K562 (cell line): ENCODE measurements at regions not wholly inside any gene's neighbourhood (a gene's known extent, or its start where the extent isn't known, plus 50 kb on each side); places are given as distances from the start of the nearest gene placed in this dataset.

Experiments
- BCOR ChIP-seq: fragments of 450-650 bp; IDR thresholded peaks from 2 replicates; pipeline ENCODE4 v1.6.1; 2016
- ESRRA ChIP-seq: fragments of 450-650 bp; IDR thresholded peaks from 2 replicates; pipeline ENCODE4 v1.6.1; 2014; ENCODE audit warnings: low read depth, mild to moderate bottlenecking, moderate library complexity, borderline replicate concordance
- ESRRB ChIP-seq: fragments of 250-450 bp; sonication (Bioruptor Pico); IDR thresholded peaks from 2 replicates; pipeline ENCODE4 v1.5.0; 2020; ENCODE audit warnings: mild to moderate bottlenecking, moderate library complexity, borderline replicate concordance
- HIVEP1 ChIP-seq: fragments of 250-450 bp; sonication (Bioruptor Pico); IDR thresholded peaks from 2 replicates; pipeline ENCODE4 v1.4.0; 2020; ENCODE audit warnings: mild to moderate bottlenecking
- KDM4B ChIP-seq, 2 experiments: fragments of 450-650 bp in 1 of 2; sonication (generic) in 1 of 2; IDR thresholded peaks; 2 replicates each; pipeline ENCODE4 v1.6.1; 2016 to 2017; ENCODE audit warnings: borderline replicate concordance in 2 of 2, antibody characterized with exemption in 1 of 2, low read depth in 1 of 2, mild to moderate bottlenecking in 1 of 2
- KDM5B ChIP-seq: fragments of 200-600 bp; sonication (generic); IDR thresholded peaks from 2 replicates; pipeline ENCODE4 v1.6.1; 2012; ENCODE audit warnings: low read depth, mild to moderate bottlenecking, moderate library complexity, low read length, control low read depth, inconsistent platforms; ENCODE audit not compliant: insufficient replicate concordance
- MXI1 ChIP-seq: IDR thresholded peaks from 2 replicates; pipeline ENCODE4 v1.6.1; 2011; ENCODE audit warnings: low read depth, mild to moderate bottlenecking, improper control_type of control experiment, low read length
- NFIX ChIP-seq: fragments of 250-450 bp; sonication (Bioruptor Pico); IDR thresholded peaks from 2 replicates; pipeline ENCODE4 v1.4.0; 2020; ENCODE audit warnings: low read depth, mild to moderate bottlenecking, moderate library complexity
- SNRNP70 ChIP-seq: fragments of 200-400 bp; formaldehyde crosslinking; optimal IDR thresholded peaks from 2 replicates; pipeline ENCODE3; 2017; ENCODE audit warnings: low read depth, low read length
- ZNF174 ChIP-seq: fragments of 250-450 bp; sonication (Bioruptor Pico); IDR thresholded peaks from 2 replicates; pipeline ENCODE4 v1.4.0; 2020; ENCODE audit warnings: mild to moderate bottlenecking
- TF ChIP-seq, protein P1 (sequence below): sonication (generic); formaldehyde crosslinking; IDR thresholded peaks from 2 replicates; pipeline ENCODE4 v1.8.0; 2022; ENCODE audit warnings: mild to moderate bottlenecking, missing genetic modification reagents

DNA sequence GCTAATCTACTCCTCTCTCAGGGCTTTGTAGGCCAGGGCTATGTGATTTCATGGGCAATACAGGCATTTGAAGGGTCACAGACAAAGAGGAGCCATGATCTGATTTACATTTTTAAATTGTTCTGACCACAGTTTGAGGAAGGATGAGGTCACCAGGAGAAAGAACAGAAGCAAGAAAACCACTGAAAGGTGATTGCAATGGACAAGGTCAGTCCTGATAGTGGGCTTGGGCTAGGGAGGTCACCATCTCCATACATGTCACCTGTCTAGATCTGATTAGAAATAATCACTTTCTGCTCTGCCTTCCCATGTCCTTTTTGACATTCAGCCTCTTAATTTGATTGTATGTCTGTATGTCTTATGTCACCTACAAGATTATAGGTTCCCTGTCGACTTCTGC lies 248.9 kb upstream of the CWC22 start:
- TF ChIP-seq NFIX: no peak
- no peak for TF ChIP-seq MXI1
- TF ChIP-seq SNRNP70: no peak
- no peak for TF ChIP-seq ESRRB
- no peak for TF ChIP-seq BCOR
- TF ChIP-seq, protein P1, sequence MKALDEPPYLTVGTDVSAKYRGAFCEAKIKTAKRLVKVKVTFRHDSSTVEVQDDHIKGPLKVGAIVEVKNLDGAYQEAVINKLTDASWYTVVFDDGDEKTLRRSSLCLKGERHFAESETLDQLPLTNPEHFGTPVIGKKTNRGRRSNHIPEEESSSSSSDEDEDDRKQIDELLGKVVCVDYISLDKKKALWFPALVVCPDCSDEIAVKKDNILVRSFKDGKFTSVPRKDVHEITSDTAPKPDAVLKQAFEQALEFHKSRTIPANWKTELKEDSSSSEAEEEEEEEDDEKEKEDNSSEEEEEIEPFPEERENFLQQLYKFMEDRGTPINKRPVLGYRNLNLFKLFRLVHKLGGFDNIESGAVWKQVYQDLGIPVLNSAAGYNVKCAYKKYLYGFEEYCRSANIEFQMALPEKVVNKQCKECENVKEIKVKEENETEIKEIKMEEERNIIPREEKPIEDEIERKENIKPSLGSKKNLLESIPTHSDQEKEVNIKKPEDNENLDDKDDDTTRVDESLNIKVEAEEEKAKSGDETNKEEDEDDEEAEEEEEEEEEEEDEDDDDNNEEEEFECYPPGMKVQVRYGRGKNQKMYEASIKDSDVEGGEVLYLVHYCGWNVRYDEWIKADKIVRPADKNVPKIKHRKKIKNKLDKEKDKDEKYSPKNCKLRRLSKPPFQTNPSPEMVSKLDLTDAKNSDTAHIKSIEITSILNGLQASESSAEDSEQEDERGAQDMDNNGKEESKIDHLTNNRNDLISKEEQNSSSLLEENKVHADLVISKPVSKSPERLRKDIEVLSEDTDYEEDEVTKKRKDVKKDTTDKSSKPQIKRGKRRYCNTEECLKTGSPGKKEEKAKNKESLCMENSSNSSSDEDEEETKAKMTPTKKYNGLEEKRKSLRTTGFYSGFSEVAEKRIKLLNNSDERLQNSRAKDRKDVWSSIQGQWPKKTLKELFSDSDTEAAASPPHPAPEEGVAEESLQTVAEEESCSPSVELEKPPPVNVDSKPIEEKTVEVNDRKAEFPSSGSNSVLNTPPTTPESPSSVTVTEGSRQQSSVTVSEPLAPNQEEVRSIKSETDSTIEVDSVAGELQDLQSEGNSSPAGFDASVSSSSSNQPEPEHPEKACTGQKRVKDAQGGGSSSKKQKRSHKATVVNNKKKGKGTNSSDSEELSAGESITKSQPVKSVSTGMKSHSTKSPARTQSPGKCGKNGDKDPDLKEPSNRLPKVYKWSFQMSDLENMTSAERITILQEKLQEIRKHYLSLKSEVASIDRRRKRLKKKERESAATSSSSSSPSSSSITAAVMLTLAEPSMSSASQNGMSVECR (CRISPR knock-in tag): no peak
- no peak for TF ChIP-seq HIVEP1 (CRISPR knock-in tag)
- no peak for TF ChIP-seq KDM4B (IDR thresholded peaks at IDR 0.05; ENCODE audit: borderline replicate concordance in 2 of 2, low read depth in 1 of 2)
- no peak for TF ChIP-seq ZNF174 (CRISPR knock-in tag)
- no peak for TF ChIP-seq KDM5B
- no peak for TF ChIP-seq ESRRA
